Spleen (tissue), 7 donors: ENCODE measurements at regions not wholly inside any gene's neighbourhood (a gene's known extent, or its start where the extent isn't known, plus 50 kb on each side); places are given as distances from the start of the nearest gene placed in this dataset.

Experiments used
- CTCF ChIP-seq, 11 experiments: fragments of 200-600 bp in 7 of 11; fragments of 450-650 bp in 4 of 11; sonication (generic) in 4 of 11; IDR thresholded peaks in 8 of 11; conservative IDR thresholded peaks in 3 of 11; 1 replicate in 7 of 11; 2 replicates in 4 of 11; pipeline versions ENCODE4 v1.4.0 to v1.8.0; 2016 to 2021; ENCODE audit warnings: antibody characterized with exemption in 11 of 11, inconsistent platforms in 4 of 11, mild to moderate bottlenecking in 1 of 11
- POLR2A ChIP-seq, 3 donors: fragments of 450-650 bp; IDR thresholded peaks; one replicate each; pipeline ENCODE4 v1.5.1; 2017; ENCODE audit warnings: antibody characterized with exemption in 3 of 3, mild to moderate bottlenecking in 1 of 3
- POLR2AphosphoS5 ChIP-seq, 3 donors: sonication (generic); formaldehyde crosslinking; IDR thresholded peaks; one replicate each; pipeline ENCODE4 v1.5.1; 2017; ENCODE audit warnings: antibody characterized with exemption in 3 of 3
- donor health status: DM: no; HTN: no; CAD: no; lungs with moderate emphysema.
- donor health status: DM: no; HTN: no; CAD: no.
- donor health status: DM: no; HTN: no; CAD: no.

GRCh38 chr1:214116258-214116657 lies 128.5 kb downstream of the PROX1 start:
- no peak for TF ChIP-seq POLR2A (IDR thresholded peaks at IDR 0.05)
- TF ChIP-seq POLR2AphosphoS5 (IDR thresholded peaks at IDR 0.05), result no peak
- no peak for TF ChIP-seq CTCF (IDR thresholded peaks at IDR 0.05 in 8 of 11, conservative IDR thresholded peaks at IDR 0.05 in 3 of 11)
